K562 (cell line): ENCODE measurements at regions not wholly inside any gene's neighbourhood (a gene's known extent, or its start where the extent isn't known, plus 50 kb on each side); places are given as distances from the start of the nearest gene placed in this dataset.

Experiments used
- ATAC-seq: fragments of 200-7000 bp; cut with Tn5 transposase; 3 replicates; pipeline ENCODE4 v1.9.1; 2020; ENCODE audit warnings: moderate library complexity
- BruUV-seq: library from RNA; stranded (reverse); fragments of 400-500 nt; replicated peaks from 2 replicates; lab custom pipeline; 2021; lab: Mats Ljungman, UMichigan
- CTCF ChIA-PET: fragments of 300-600 bp; formaldehyde crosslinking; extraction: SDS; loops from one replicate; lab custom pipeline; 2021; ENCODE audit warnings: low intra/inter-chr PET ratio; lab: Yijun Ruan, JAX
- POLR2A ChIA-PET: fragments of 300-600, 350-650 bp; sonication (Branson Sonifier 250); formaldehyde crosslinking; extraction: SDS; loops from one replicate; lab custom pipeline; 2021; ENCODE audit warnings: antibody characterized with exemption, inconsistent platforms; lab: Yijun Ruan, JAX
- DNase-seq, 4 experiments: peaks; one replicate each; pipeline versions ENCODE4 v3.0.0 to v3.0.0-alpha.2; 2011 to 2018; ENCODE audit warnings: low spot score in 3 of 4, mixed read lengths in 3 of 4; ENCODE audit errors: extremely low read depth in 1 of 4
- FAIRE-seq: peaks from 2 replicates; lab custom pipeline; 2011; peaks lifted over from hg19 to GRCh38; lab: Jason Lieb, UNC
- H2AFZ ChIP-seq: 2 replicates; pipeline ENCODE4 v1.6.0; 2011; ENCODE audit warnings: low read depth, low read length, control low read depth, inconsistent platforms
- H3K27ac ChIP-seq: fragments of 200-600 bp; 3 replicates; pipeline ENCODE4 v1.8.0; 2011; ENCODE audit warnings: low read depth, mild to moderate bottlenecking, control low read depth, inconsistent platforms, low read length, moderate library complexity, mixed read lengths; ENCODE audit errors: extremely low read depth
- H3K27me3 ChIP-seq, 2 experiments: fragments of 300-600 bp in 1 of 2; 2 replicates in 1 of 2; 3 replicates in 1 of 2; pipeline versions ENCODE4 v1.6.0 to v1.8.0; 2011; ENCODE audit warnings: inconsistent platforms in 2 of 2, low read length in 2 of 2, mild to moderate bottlenecking in 1 of 2, mixed read lengths in 1 of 2, moderate library complexity in 1 of 2; ENCODE audit not compliant: control insufficient read depth in 2 of 2, insufficient read depth in 2 of 2
- H3K36me3 ChIP-seq: fragments of 300-600 bp; 3 replicates; pipeline ENCODE4 v1.8.0; 2011; ENCODE audit warnings: mild to moderate bottlenecking, low read length, inconsistent platforms; ENCODE audit not compliant: control insufficient read depth, insufficient read depth
- H3K4me1 ChIP-seq, 2 experiments: fragments of 200-600 bp in 1 of 2; replicated peaks in 1 of 2; 2 replicates in 1 of 2; 3 replicates in 1 of 2; pipeline versions ENCODE4 v1.5.1 to v1.8.0; 2011; ENCODE audit warnings: inconsistent platforms in 2 of 2, low read length in 2 of 2, mild to moderate bottlenecking in 1 of 2, mixed read lengths in 1 of 2, moderate library complexity in 1 of 2; ENCODE audit not compliant: control insufficient read depth in 2 of 2, insufficient read depth in 2 of 2
- H3K4me2 ChIP-seq: 2 replicates; pipeline ENCODE4 v1.6.1; 2011; ENCODE audit warnings: low read length, control low read depth, inconsistent platforms, mixed read lengths; ENCODE audit not compliant: insufficient read depth
- H3K4me3 ChIP-seq: fragments of 200-600 bp; sonication (generic), shearing (Covaris generic); 2 replicates; pipeline ENCODE4 v1.5.1; 2016; ENCODE audit warnings: control low read depth, inconsistent platforms
- H3K79me2 ChIP-seq: fragments of 200-600 bp; 3 replicates; pipeline ENCODE4 v1.8.0; 2011; ENCODE audit warnings: low read length, inconsistent platforms; ENCODE audit not compliant: control insufficient read depth, insufficient read depth
- H3K9ac ChIP-seq, 2 experiments: 2 replicates each; pipeline versions ENCODE4 v1.6.0 to v1.6.1; 2011; ENCODE audit warnings: low read depth in 2 of 2, low read length in 2 of 2, control low read depth in 1 of 2, inconsistent platforms in 1 of 2, mild to moderate bottlenecking in 1 of 2, mixed read lengths in 1 of 2; ENCODE audit not compliant: insufficient read depth in 1 of 2
- H3K9me1 ChIP-seq: one replicate; pipeline ENCODE4 v1.6.0; 2011; ENCODE audit warnings: inconsistent platforms, mild to moderate bottlenecking, low read length, moderate library complexity; ENCODE audit not compliant: control insufficient read depth, insufficient read depth
- H3K9me3 ChIP-seq: replicated peaks from 2 replicates; pipeline ENCODE4 v1.5.1; 2011; ENCODE audit warnings: low read depth, low read length, inconsistent platforms; ENCODE audit not compliant: control insufficient read depth, insufficient read depth
- H4K20me1 ChIP-seq: replicated peaks from 2 replicates; pipeline ENCODE4 v1.6.1; 2011; ENCODE audit warnings: low read length, inconsistent platforms, mixed read lengths; ENCODE audit not compliant: control insufficient read depth, insufficient read depth
- CHCHD3 ChIP-seq: fragments of 250-450 bp; sonication (Bioruptor Pico); IDR thresholded peaks from 2 replicates; pipeline ENCODE4 v2.1.2; 2022; ENCODE audit warnings: mild to moderate bottlenecking
- CREB1 ChIP-seq, 2 experiments: sonication (generic) in 1 of 2; formaldehyde crosslinking in 1 of 2; IDR thresholded peaks; 2 replicates each; pipeline versions ENCODE4 v1.6.1 to v1.8.0; 2012 to 2022; ENCODE audit warnings: inconsistent platforms in 1 of 2, mild to moderate bottlenecking in 1 of 2, missing genetic modification reagents in 1 of 2, moderate library complexity in 1 of 2
- DPF2 ChIP-seq: fragments of 450-650 bp; IDR thresholded peaks from 2 replicates; pipeline ENCODE4 v1.6.1; 2016
- KLF1 ChIP-seq: fragments of 450-650 bp; IDR thresholded peaks from 2 replicates; pipeline ENCODE4 v1.6.1; 2016; ENCODE audit warnings: missing genetic modification characterization, missing compliant biosample characterization
- MTF1 ChIP-seq: fragments of 250-450 bp; sonication (Bioruptor Pico); IDR thresholded peaks from 2 replicates; pipeline ENCODE4 v1.9.0; 2021; ENCODE audit warnings: moderate library complexity, mild to moderate bottlenecking, inconsistent platforms, borderline replicate concordance
- SAFB ChIP-seq: fragments of 200-400 bp; formaldehyde crosslinking; IDR thresholded peaks from 2 replicates; pipeline ENCODE4 v1.6.1; 2017; ENCODE audit warnings: low read depth, low read length, borderline replicate concordance
- TAF7 ChIP-seq: fragments of 450-650 bp; IDR thresholded peaks from 2 replicates; pipeline ENCODE4 v1.6.1; 2016; ENCODE audit warnings: missing genetic modification characterization, missing compliant biosample characterization
- TEAD1 ChIP-seq, 2 experiments: fragments of 450-650 bp in 1 of 2; sonication (generic) in 1 of 2; formaldehyde crosslinking; IDR thresholded peaks; 2 replicates each; pipeline versions ENCODE4 v1.4.0 to v1.8.0; 2020 to 2022; ENCODE audit warnings: mild to moderate bottlenecking in 2 of 2, missing genetic modification reagents in 1 of 2
- ZBTB43 ChIP-seq: sonication (generic); formaldehyde crosslinking; IDR thresholded peaks from 2 replicates; pipeline ENCODE4 v1.8.0; 2023; ENCODE audit warnings: mild to moderate bottlenecking, missing genetic modification reagents
- ZFP36 ChIP-seq: fragments of 150-350 bp; IDR thresholded peaks from 2 replicates; pipeline ENCODE4 v1.6.1; 2018; ENCODE audit warnings: low read length, low read depth; ENCODE audit not compliant: partially characterized antibody
- ZFPM2 ChIP-seq: fragments of 250-450 bp; sonication (Bioruptor Pico); IDR thresholded peaks from 2 replicates; pipeline ENCODE4 v1.5.1; 2022; ENCODE audit warnings: mild to moderate bottlenecking
- ZMIZ1 ChIP-seq, 2 experiments: fragments of 150-350 bp in 1 of 2; IDR thresholded peaks; 2 replicates each; pipeline ENCODE4 v1.6.1; 2012 to 2016; ENCODE audit warnings: low read depth in 2 of 2, low read length in 2 of 2, mild to moderate bottlenecking in 1 of 2, moderate library complexity in 1 of 2
- WGBS: fragments of 100-300 bp; shearing (Covaris generic); methylation state at CpG from one replicate; pipeline ENCODE4 v1.1.6; 2016; ENCODE audit warnings: low coverage, mixed read lengths; ENCODE audit not compliant: insufficient coverage; ENCODE audit errors: missing lambda C conversion rate; 5-methylcytosine and 5-hydroxymethylcytosine counted together
- in situ Hi-C: fragments of 300-500 bp; cut with MboI; formaldehyde crosslinking; loops from 4 replicates; pipeline ENCODE4 v1.15.0; 2018; ENCODE audit warnings: inconsistent platforms, mixed read lengths
- intact Hi-C: fragments of 100-400 bp; cut with micrococcal nuclease; formaldehyde crosslinking; loops from 2 replicates; pipeline ENCODE4 v1.14.2; 2022

- H3K4me3 ChIP-seq, result no peak overlapping the region
- no peak overlapping the region for H3K9ac ChIP-seq
- in situ Hi-C loops, result no loop called here
- CTCF ChIA-PET, result no interaction called here
- no TSS peak for BruUV-seq
- no peak for ATAC-seq
- TF ChIP-seq KLF1 (tag) (no peak), ZFP36 (no peak), MTF1 (CRISPR knock-in tag) (no peak), SAFB (no peak), CREB1 (IDR thresholded peaks at IDR 0.05) (no peak), CREB1 (CRISPR knock-in tag; IDR thresholded peaks at IDR 0.05) (no peak), ZFPM2 (CRISPR knock-in tag) (no peak)
- TF ChIP-seq, all 486 proteins: peak for 0
- no peaks in the 10 kb centered on the region for H3K79me2 ChIP-seq
- no peaks in the 10 kb centered on the region for H3K36me3 ChIP-seq
- H3K4me1 ChIP-seq, result no peaks in the 10 kb centered on the region
- POLR2A ChIA-PET, result no interaction called here
- intact Hi-C loops, result no loop called here
- no peak overlapping the region for H3K27ac ChIP-seq
- H3K27me3 ChIP-seq, result no peaks in the 10 kb centered on the region
- H4K20me1 ChIP-seq, result no peaks in the 10 kb centered on the region
- WGBS, result 0% methylated on average over 2 of the region's 2 CpGs
- FAIRE-seq (no peak), DNase-seq (no peak)
- H3K4me2 ChIP-seq, result no peak overlapping the region
- no peak overlapping the region for H2AFZ ChIP-seq
- no peaks in the 10 kb centered on the region for H3K9me1 ChIP-seq
- H3K9me3 ChIP-seq, result no peaks in the 10 kb centered on the region
These were observed 1182.9 kb upstream of the CRIM1 start for GRCh38 chr2:35172687-35173086.

GRCh38 chr2:35168351-35168750, 1187.2 kb upstream of the CRIM1 start:
- Histone ChIP-seq H3K27ac (no peak overlapping the region), H3K9me1 (no peaks in the 10 kb centered on the region), H3K4me2 (no peak overlapping the region), H2AFZ (no peak overlapping the region), H3K79me2 (no peaks in the 10 kb centered on the region), H3K4me1 (no peaks in the 10 kb centered on the region), H3K4me3 (no peak overlapping the region), H3K27me3 (no peaks in the 10 kb centered on the region), H3K36me3 (no peaks in the 10 kb centered on the region), H4K20me1 (no peaks in the 10 kb centered on the region), H3K9me3 (no peaks in the 10 kb centered on the region), H3K9ac (no peak overlapping the region)
- CTCF ChIA-PET, result no interaction called here
- POLR2A ChIA-PET, result no interaction called here
- no TSS peak for BruUV-seq
- intact Hi-C loops, result no loop called here
- ATAC-seq, result no peak
- no peak for FAIRE-seq
- in situ Hi-C loops, result no loop called here
- no peak for DNase-seq
- no peak for TF ChIP-seq ZMIZ1 (IDR thresholded peaks at IDR 0.05; ENCODE audit: low read depth in 2 of 2, low read length in 2 of 2)
- no peak for TF ChIP-seq DPF2
- no peak for TF ChIP-seq ZBTB43
- TF ChIP-seq TAF7 (tag), result no peak
- TF ChIP-seq CHCHD3 (CRISPR knock-in tag), result no peak
- TF ChIP-seq TEAD1 (CRISPR knock-in tag; IDR thresholded peaks at IDR 0.05), result no peak
